Activated T-cell treated with anti-CD3 and anti-CD28 coated beads, Interleukin-2, amount 50 U/mL, for 4 hours (primary cell): ENCODE measurements at regions not wholly inside any gene's neighbourhood (a gene's known extent, or its start where the extent isn't known, plus 50 kb on each side); places are given as distances from the start of the nearest gene placed in this dataset.

Experiments
- ATAC-seq, 2 donors: fragments of 200-7000 bp; cut with Tn5 transposase; one replicate each; pipeline ENCODE4 v1.10.0; 2021
- DNase-seq: peaks from one replicate; pipeline ENCODE4 v3.0.0-alpha.2; 2020
- H3K27me3 Mint-ChIP-seq: one replicate; pipeline ENCODE4 v1.8.0; 2021; ENCODE audit warnings: low read depth, mixed read lengths
- H3K36me3 Mint-ChIP-seq: one replicate; pipeline ENCODE4 v1.8.0; 2022; ENCODE audit warnings: mixed read lengths; ENCODE audit not compliant: insufficient read depth
- H3K4me1 Mint-ChIP-seq: one replicate; pipeline ENCODE4 v1.8.0; 2021; ENCODE audit warnings: low read depth, mixed read lengths
- H3K4me3 Mint-ChIP-seq: one replicate; pipeline ENCODE4 v1.8.0; 2021; ENCODE audit warnings: mild to moderate bottlenecking, moderate library complexity, mixed read lengths
- H3K9me3 Mint-ChIP-seq: one replicate; pipeline ENCODE4 v1.8.0; 2021; ENCODE audit warnings: mixed read lengths

GRCh38 chr10:111856631-111857030 lies 326.9 kb downstream of the GPAM start:
- H3K36me3 Mint-ChIP-seq, result no peaks in the 10 kb centered on the region
- H3K27me3 Mint-ChIP-seq, result peaks cover 2% of the 10 kb centered on the region
- DNase-seq, result no peak
- no peak overlapping the region for H3K4me3 Mint-ChIP-seq
- ATAC-seq, result no peak
- no peaks in the 10 kb centered on the region for H3K4me1 Mint-ChIP-seq
- no peaks in the 10 kb centered on the region for H3K9me3 Mint-ChIP-seq

- no peaks in the 10 kb centered on the region for H3K36me3 Mint-ChIP-seq
- H3K4me3 Mint-ChIP-seq, result no peak overlapping the region
- no peak for ATAC-seq
- peaks cover 3% of the 10 kb centered on the region for H3K27me3 Mint-ChIP-seq
- H3K4me1 Mint-ChIP-seq, result no peaks in the 10 kb centered on the region
- DNase-seq, result no peak
- no peaks in the 10 kb centered on the region for H3K9me3 Mint-ChIP-seq
Observed at GRCh38 chr10:111865550-111865949, 318.0 kb downstream of the GPAM start.

- DNase-seq, result no peak
- Mint-ChIP-seq H3K4me1 (no peaks in the 10 kb centered on the region), H3K36me3 (no peaks in the 10 kb centered on the region), H3K4me3 (no peak overlapping the region), H3K9me3 (no peaks in the 10 kb centered on the region), H3K27me3 (peaks cover 3% of the 10 kb centered on the region)
- ATAC-seq, result no peak
Observed at GRCh38 chr10:111871458-111871857, 312.1 kb downstream of the GPAM start.

DNA sequence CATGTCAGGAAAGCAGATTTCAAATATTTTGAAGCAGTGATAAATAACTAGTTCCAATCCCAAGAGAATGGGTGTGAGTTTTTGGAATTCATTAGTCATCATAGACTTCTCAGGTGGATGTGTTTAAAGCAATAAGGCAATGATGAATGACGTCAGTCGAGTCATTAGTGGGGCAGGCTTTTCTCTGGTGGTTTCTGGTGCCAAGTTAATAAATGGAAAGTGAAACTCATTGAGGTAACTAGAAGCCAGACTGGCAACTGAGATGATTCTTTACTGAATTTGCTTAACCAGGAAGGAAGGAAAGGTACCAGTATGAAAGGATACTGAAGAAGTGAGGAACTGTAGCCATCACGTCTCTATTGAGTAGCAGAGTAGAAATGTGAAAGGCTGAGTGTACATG lies 311.0 kb downstream of the GPAM start:
- Mint-ChIP-seq H3K4me3 (no peak overlapping the region), H3K36me3 (no peaks in the 10 kb centered on the region), H3K4me1 (no peaks in the 10 kb centered on the region), H3K27me3 (peaks cover 3% of the 10 kb centered on the region), H3K9me3 (no peaks in the 10 kb centered on the region)
- DNase-seq (no peak), ATAC-seq (no peak)

DNA sequence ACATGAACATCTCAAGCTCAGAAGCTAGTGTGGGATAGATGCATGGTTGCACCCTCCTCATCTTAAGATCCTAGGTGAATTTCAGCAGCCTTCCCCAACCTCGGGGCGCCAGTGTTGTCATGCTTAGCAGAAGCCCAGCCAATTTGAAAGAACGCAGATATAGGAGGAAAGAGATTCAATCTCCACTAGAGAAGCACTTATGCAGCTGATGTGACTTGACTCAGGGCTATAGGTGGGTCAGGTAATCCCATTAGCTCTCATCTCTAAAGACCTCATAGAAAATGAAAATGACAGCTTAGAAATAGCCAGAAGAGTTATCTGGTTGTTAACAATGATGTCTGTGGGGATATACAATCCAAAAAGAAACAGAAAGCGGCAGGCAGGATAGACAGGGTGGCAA lies 310.5 kb downstream of the GPAM start:
- Mint-ChIP-seq H3K4me1 (no peaks in the 10 kb centered on the region), H3K36me3 (no peaks in the 10 kb centered on the region), H3K9me3 (peaks cover 2% of the 10 kb centered on the region), H3K27me3 (peaks cover 3% of the 10 kb centered on the region), H3K4me3 (no peak overlapping the region)
- ATAC-seq, result no peak
- DNase-seq, result no peak

GRCh38 chr10:111873621-111874135 lies 309.9 kb downstream of the GPAM start:
- H3K4me3 Mint-ChIP-seq, result no peak overlapping the region
- H3K4me1 Mint-ChIP-seq, result no peaks in the 10 kb centered on the region
- no peak for ATAC-seq
- H3K9me3 Mint-ChIP-seq, result peaks cover 5% of the 10 kb centered on the region
- H3K27me3 Mint-ChIP-seq, result peaks cover 3% of the 10 kb centered on the region
- DNase-seq, result no peak
- H3K36me3 Mint-ChIP-seq, result no peaks in the 10 kb centered on the region

DNA sequence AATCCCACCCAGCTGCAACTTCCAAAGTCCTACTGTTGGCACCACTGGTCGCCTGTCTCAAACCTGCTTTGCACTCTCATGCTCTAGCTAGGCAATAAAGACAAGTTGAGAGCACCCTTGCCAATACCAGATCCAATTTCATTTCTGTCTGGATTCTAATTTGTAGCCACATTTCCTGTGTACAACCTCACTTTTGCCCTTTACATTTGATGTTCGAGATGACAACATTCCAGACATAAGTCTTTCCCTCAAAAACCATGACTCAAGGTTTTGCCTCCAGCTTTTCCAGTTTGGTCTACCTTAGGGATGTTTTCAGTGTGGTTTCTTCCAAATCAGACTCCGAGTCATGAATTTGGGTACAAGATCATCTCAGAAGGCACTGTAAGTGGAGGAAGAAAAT lies 309.0 kb downstream of the GPAM start:
- Mint-ChIP-seq H3K4me3 (no peak overlapping the region), H3K27me3 (peaks cover 3% of the 10 kb centered on the region), H3K4me1 (no peaks in the 10 kb centered on the region), H3K9me3 (peaks cover 5% of the 10 kb centered on the region), H3K36me3 (no peaks in the 10 kb centered on the region)
- DNase-seq, result no peak
- no peak for ATAC-seq

GRCh38 chr10:111875725-111876124 lies 307.8 kb downstream of the GPAM start:
- Mint-ChIP-seq H3K9me3 (peaks cover 5% of the 10 kb centered on the region), H3K27me3 (peaks cover 3% of the 10 kb centered on the region), H3K36me3 (no peaks in the 10 kb centered on the region), H3K4me3 (no peak overlapping the region), H3K4me1 (no peaks in the 10 kb centered on the region)
- ATAC-seq, result no peak
- DNase-seq, result no peak

DNA sequence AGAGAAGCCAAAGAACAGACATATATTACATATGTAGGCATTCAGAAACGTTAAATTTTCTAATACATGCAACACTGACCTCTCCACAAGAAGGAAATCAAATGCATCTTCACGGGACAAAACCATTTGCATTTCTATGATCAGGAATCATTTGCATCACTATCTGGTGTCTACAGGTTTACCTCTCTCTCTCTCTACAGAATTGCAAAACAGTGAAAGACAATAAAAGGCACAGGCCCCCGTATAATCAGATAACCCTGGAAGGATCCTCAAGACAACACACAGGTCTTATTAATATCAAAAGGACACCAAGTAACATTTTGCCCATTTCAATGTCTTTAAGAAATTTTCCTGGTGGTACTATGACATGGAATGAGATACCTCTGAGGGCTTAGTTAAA lies 306.3 kb downstream of the GPAM start:
- no peak for ATAC-seq
- no peak for DNase-seq
- H3K4me3 Mint-ChIP-seq, result no peak overlapping the region
- peaks cover 5% of the 10 kb centered on the region for H3K9me3 Mint-ChIP-seq
- no peaks in the 10 kb centered on the region for H3K4me1 Mint-ChIP-seq
- H3K27me3 Mint-ChIP-seq, result peaks cover 3% of the 10 kb centered on the region
- H3K36me3 Mint-ChIP-seq, result no peaks in the 10 kb centered on the region

DNA sequence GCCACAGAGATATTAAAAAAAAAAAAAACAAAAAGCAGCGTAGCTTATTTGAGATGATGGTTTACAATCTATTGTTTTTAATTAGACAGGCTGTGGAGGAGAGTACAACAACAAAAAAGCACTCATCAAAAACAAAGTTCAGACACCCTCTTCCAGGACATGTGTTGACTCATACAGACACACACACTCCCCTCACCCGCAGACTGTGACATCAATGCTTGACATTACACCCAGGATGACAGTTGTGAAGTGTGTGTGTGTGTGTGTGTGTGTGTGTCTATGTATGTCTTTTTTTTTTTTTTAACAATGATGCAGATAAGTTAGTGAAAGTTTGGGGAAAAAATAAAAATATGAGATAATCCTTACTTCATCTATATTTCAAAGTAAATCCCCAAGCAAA lies 303.6 kb downstream of the GPAM start:
- Mint-ChIP-seq H3K36me3 (no peaks in the 10 kb centered on the region), H3K4me3 (no peak overlapping the region)

DNA sequence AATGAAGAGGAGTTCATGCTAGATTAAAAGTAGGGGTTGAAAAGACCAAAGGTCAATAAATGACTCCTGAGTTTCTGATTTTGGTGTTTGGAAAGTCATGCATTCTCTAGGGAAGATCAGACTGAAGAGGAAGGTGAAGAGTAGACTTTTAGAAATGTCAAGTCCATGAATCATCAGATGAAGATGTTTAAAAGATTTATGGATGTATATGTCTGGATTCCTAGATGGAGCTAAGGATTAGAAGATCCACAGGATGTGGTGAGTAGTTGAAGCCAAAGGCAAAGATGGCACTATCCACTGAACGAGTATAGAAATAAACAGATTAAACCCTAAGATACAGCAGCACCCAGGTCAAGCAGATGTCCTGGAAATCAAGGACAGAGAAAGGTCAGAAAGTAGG lies 298.5 kb downstream of the GPAM start:
- Mint-ChIP-seq H3K9me3 (peaks cover 8% of the 10 kb centered on the region), H3K4me1 (no peaks in the 10 kb centered on the region), H3K27me3 (no peaks in the 10 kb centered on the region), H3K36me3 (no peaks in the 10 kb centered on the region), H3K4me3 (no peak overlapping the region)
- ATAC-seq (no peak), DNase-seq (no peak)

More for the DNA sequence above, 303.6 kb downstream of the GPAM start:
- ATAC-seq, result no peak
- H3K9me3 Mint-ChIP-seq, result peaks cover 7% of the 10 kb centered on the region
- H3K27me3 Mint-ChIP-seq, result peaks cover 3% of the 10 kb centered on the region
- no peaks in the 10 kb centered on the region for H3K4me1 Mint-ChIP-seq
- DNase-seq, result no peak

GRCh38 chr10:111885919-111886318 lies 297.6 kb downstream of the GPAM start:
- Mint-ChIP-seq H3K4me3 (no peak overlapping the region), H3K36me3 (no peaks in the 10 kb centered on the region), H3K27me3 (no peaks in the 10 kb centered on the region), H3K9me3 (peaks cover 8% of the 10 kb centered on the region), H3K4me1 (no peaks in the 10 kb centered on the region)
- no peak for DNase-seq
- no peak for ATAC-seq

GRCh38 chr10:111887266-111887665 lies 296.3 kb downstream of the GPAM start:
- Mint-ChIP-seq H3K27me3 (no peaks in the 10 kb centered on the region), H3K9me3 (peaks cover 8% of the 10 kb centered on the region), H3K36me3 (no peaks in the 10 kb centered on the region), H3K4me1 (no peaks in the 10 kb centered on the region), H3K4me3 (no peak overlapping the region)
- no peak for ATAC-seq
- no peak for DNase-seq

DNA sequence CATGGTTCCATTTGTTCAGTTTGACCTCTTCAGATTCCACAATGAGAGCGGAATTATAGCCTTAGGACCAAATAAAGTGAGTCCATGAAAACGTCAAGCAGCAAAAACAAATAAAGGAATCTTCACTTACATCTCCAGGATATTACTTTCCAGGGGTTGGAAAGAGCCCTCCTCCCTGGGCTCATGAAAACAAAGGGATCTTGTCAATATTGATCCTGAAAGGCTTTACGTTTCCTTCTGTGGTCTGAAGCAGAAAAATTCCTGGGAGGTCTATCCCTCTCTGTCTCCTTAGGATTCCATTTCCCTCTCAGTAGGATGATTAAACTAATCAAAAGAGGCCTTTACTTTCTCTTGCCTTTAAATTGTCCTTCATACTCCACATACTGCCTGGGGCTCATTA lies 293.5 kb downstream of the GPAM start:
- H3K36me3 Mint-ChIP-seq, result no peaks in the 10 kb centered on the region
- DNase-seq (no peak), ATAC-seq (no peak)
- no peak overlapping the region for H3K4me3 Mint-ChIP-seq
- no peaks in the 10 kb centered on the region for H3K27me3 Mint-ChIP-seq
- peaks cover 5% of the 10 kb centered on the region for H3K9me3 Mint-ChIP-seq
- no peaks in the 10 kb centered on the region for H3K4me1 Mint-ChIP-seq

GRCh38 chr10:111916011-111916410 lies 267.6 kb downstream of the GPAM start:
- Mint-ChIP-seq H3K36me3 (no peaks in the 10 kb centered on the region), H3K27me3 (peaks cover 4% of the 10 kb centered on the region), H3K4me1 (no peaks in the 10 kb centered on the region), H3K9me3 (no peaks in the 10 kb centered on the region), H3K4me3 (no peak overlapping the region)
- DNase-seq (no peak), ATAC-seq (no peak)

DNA sequence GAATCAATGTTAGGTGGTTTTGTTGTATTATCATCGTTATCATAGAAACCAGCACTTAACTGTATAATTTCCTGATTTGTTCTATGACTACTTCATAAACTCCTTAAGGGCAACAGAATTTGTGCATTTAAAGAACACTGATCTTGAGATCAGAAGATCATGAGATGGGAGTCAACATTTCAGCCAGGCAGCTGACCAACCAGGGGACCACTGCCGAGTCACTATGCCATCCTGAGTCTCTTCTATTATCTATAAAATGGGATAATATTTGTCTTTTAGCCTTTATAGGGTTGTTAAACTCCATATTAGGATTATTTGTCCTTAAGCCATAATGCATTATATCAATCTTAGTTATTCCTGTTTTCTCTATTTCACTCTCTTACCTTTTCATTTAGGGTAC lies 261.7 kb downstream of the GPAM start:
- H3K36me3 Mint-ChIP-seq, result no peaks in the 10 kb centered on the region
- DNase-seq (no peak), ATAC-seq (no peak)
- H3K4me3 Mint-ChIP-seq, result no peak overlapping the region
- H3K27me3 Mint-ChIP-seq, result peaks cover 4% of the 10 kb centered on the region
- no peaks in the 10 kb centered on the region for H3K9me3 Mint-ChIP-seq
- no peaks in the 10 kb centered on the region for H3K4me1 Mint-ChIP-seq
